CD14-positive monocyte (primary cell): ENCODE measurements at regions not wholly inside any gene's neighbourhood (a gene's known extent, or its start where the extent isn't known, plus 50 kb on each side); places are given as distances from the start of the nearest gene placed in this dataset. TPM values are rescaled to one million over a fixed set of nuclear protein-coding genes. Genes with fewer than 3 reads are reported as not detected.

Source experiments
- DNase-seq, 3 donors: peaks; one replicate each; pipeline ENCODE4 v3.0.0-alpha.2; 2011 to 2022
- H2AFZ ChIP-seq: 2 replicates; pipeline ENCODE4 v1.6.0; 2012; ENCODE audit warnings: mild to moderate bottlenecking, low read depth, low read length, inconsistent platforms; ENCODE audit not compliant: insufficient read depth, poor library complexity, severe bottlenecking
- H3K27ac ChIP-seq, 2 donors: 1 replicate in 1 of 2; 2 replicates in 1 of 2; pipeline ENCODE4 v1.5.1; 2012 to 2013; ENCODE audit warnings: low read length in 2 of 2, control low read depth in 1 of 2, inconsistent platforms in 1 of 2, low read depth in 1 of 2, mild to moderate bottlenecking in 1 of 2
- H3K27me3 ChIP-seq, 2 donors: one replicate each; pipeline versions ENCODE4 v1.6.0 to v1.6.1; 2011 to 2013; ENCODE audit warnings: low read length in 2 of 2; ENCODE audit not compliant: control insufficient read depth in 2 of 2, insufficient read depth in 2 of 2
- H3K36me3 ChIP-seq, 2 donors: replicated peaks in 1 of 2; 1 replicate in 1 of 2; 2 replicates in 1 of 2; pipeline versions ENCODE4 v1.5.1 to v1.6.1; 2012 to 2013; ENCODE audit warnings: low read length in 2 of 2, control low read depth in 1 of 2, inconsistent platforms in 1 of 2, mild to moderate bottlenecking in 1 of 2; ENCODE audit not compliant: insufficient read depth in 2 of 2, control insufficient read depth in 1 of 2
- H3K4me1 ChIP-seq, 2 donors: 1 replicate in 1 of 2; 2 replicates in 1 of 2; pipeline versions ENCODE4 v1.5.1 to v1.6.1; 2012 to 2013; ENCODE audit warnings: low read length in 2 of 2, control low read depth in 1 of 2, inconsistent platforms in 1 of 2, mild to moderate bottlenecking in 1 of 2, moderate library complexity in 1 of 2; ENCODE audit not compliant: insufficient read depth in 2 of 2, control insufficient read depth in 1 of 2
- H3K4me2 ChIP-seq: replicated peaks from 2 replicates; pipeline ENCODE3; 2012; ENCODE audit warnings: low read length, moderate library complexity, mild to moderate bottlenecking; ENCODE audit not compliant: poor library complexity, severe bottlenecking; ENCODE audit errors: extremely low read depth
- H3K4me3 ChIP-seq, 3 experiments: fragments of 200-600 bp in 1 of 3; sonication (generic) in 1 of 3; replicated peaks in 1 of 3; 1 replicate in 2 of 3; 2 replicates in 1 of 3; pipeline ENCODE4 v1.5.1; 2011 to 2013; ENCODE audit warnings: low read length in 3 of 3, mild to moderate bottlenecking in 3 of 3, control low read depth in 2 of 3, low read depth in 2 of 3, inconsistent platforms in 1 of 3, moderate library complexity in 1 of 3
- H3K79me2 ChIP-seq: 2 replicates; pipeline ENCODE4 v1.6.0; 2012; ENCODE audit warnings: mild to moderate bottlenecking, control low read depth, inconsistent platforms, low read length, moderate library complexity; ENCODE audit not compliant: insufficient read depth
- H3K9ac ChIP-seq: 2 replicates; pipeline ENCODE4 v1.6.0; 2017; ENCODE audit warnings: low read length, mild to moderate bottlenecking; ENCODE audit not compliant: insufficient read depth, poor library complexity, severe bottlenecking
- H3K9me3 ChIP-seq, 2 donors: replicated peaks in 1 of 2; 1 replicate in 1 of 2; 2 replicates in 1 of 2; pipeline versions ENCODE4 v1.5.1 to v1.6.1; 2012 to 2013; ENCODE audit warnings: low read length in 2 of 2, control low read depth in 1 of 2; ENCODE audit not compliant: control insufficient read depth in 1 of 2, insufficient read depth in 1 of 2
- H4K20me1 ChIP-seq: 2 replicates; pipeline ENCODE4 v1.6.0; 2012; ENCODE audit warnings: mild to moderate bottlenecking, low read length, control low read depth, moderate library complexity; ENCODE audit not compliant: insufficient read depth
- H3K27ac Mint-ChIP-seq, 7 donors: one replicate each; pipeline ENCODE4 v1.8.0; 2020; ENCODE audit warnings: mild to moderate bottlenecking in 7 of 7, mixed read lengths in 7 of 7, moderate library complexity in 6 of 7, inconsistent platforms in 2 of 7
- H3K27me3 Mint-ChIP-seq, 3 donors: one replicate each; pipeline ENCODE4 v1.8.0; 2021 to 2022; ENCODE audit warnings: low read depth in 3 of 3, mild to moderate bottlenecking in 3 of 3, mixed read lengths in 3 of 3, moderate library complexity in 3 of 3, inconsistent platforms in 1 of 3
- H3K36me3 Mint-ChIP-seq, 2 donors: one replicate each; pipeline ENCODE4 v1.8.0; 2020; ENCODE audit warnings: mixed read lengths in 2 of 2, inconsistent platforms in 1 of 2, mild to moderate bottlenecking in 1 of 2
- H3K4me1 Mint-ChIP-seq: one replicate; pipeline ENCODE4 v1.8.0; 2020; ENCODE audit warnings: mild to moderate bottlenecking, mixed read lengths
- H3K4me3 Mint-ChIP-seq, 2 donors: one replicate each; pipeline ENCODE4 v1.8.0; 2020; ENCODE audit warnings: mild to moderate bottlenecking in 2 of 2, mixed read lengths in 2 of 2, moderate library complexity in 1 of 2
- H3K9me3 Mint-ChIP-seq, 7 donors: one replicate each; pipeline ENCODE4 v1.8.0; 2020 to 2022; ENCODE audit warnings: mixed read lengths in 7 of 7, mild to moderate bottlenecking in 6 of 7, moderate library complexity in 6 of 7, inconsistent platforms in 2 of 7
- WGBS: methylation state at CpG from one replicate; pipeline ENCODE4 v1.1.5; 2013; ENCODE audit warnings: missing lambda C conversion rate; ENCODE audit not compliant: insufficient coverage; 5-methylcytosine and 5-hydroxymethylcytosine counted together
- intact Hi-C, 2 donors: fragments of 100-400 bp; cut with micrococcal nuclease; formaldehyde crosslinking; loops; one replicate each; pipeline versions ENCODE4 v1.15.0 to v1.15.1; 2023
- small RNA-seq: library from RNA; depleted of rRNA; stranded (forward); fragments of <200 nt; gene quantifications from one replicate; pipeline ENCODE3, GENCODE V24; 2012; ENCODE audit warnings: low read depth; ENCODE audit not compliant: insufficient read length
- TF ChIP-seq, protein P1 (sequence below): fragments of 200-600 bp; IDR thresholded peaks from one replicate; pipeline ENCODE4 v1.8.0; 2022; ENCODE audit warnings: antibody characterized with exemption, mild to moderate bottlenecking

DNA sequence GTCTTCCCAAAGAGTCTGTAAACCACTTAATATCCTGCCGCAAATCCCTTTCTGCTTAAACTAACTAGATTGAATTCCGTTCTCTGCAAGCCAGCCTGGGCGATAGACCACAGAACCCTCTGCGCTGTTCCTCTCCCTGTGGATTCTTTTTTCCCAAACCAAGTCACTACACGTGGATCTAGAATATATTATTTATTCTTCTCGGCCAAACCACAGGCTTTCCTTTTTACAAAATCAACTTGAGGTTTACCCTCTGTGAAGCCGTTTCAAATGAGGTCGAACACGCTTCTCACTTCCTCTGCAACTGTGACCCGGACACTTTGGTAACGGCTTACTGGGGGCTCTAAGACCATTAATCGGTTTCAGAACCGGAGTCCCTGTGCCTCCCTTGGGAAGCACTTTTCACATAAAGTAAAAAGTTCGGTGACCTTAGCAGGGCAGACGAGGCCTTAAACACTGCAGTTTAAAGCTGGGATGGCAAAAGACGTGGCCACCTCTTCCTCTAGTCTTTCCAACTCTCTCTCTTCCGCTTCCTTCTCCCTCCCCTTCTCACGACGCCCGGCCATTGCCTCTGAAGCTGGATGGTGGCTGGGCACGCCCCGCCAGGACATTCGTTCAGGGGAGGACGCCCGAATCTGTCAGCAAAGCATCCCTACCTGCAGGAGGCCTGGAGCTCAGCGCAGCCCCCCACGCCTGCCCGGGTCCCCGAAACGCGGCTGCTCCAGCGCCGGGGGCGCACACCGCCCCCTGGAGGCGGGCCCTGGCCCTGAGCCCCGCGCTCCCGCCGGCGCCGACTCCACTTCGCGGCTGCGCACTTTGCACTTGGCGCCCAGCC, 55.0 kb upstream of the FOXC1 start:
- H3K36me3 Mint-ChIP-seq, result no peaks in the 10 kb centered on the region
- H3K27me3 Mint-ChIP-seq, result peaks cover 3 to 13% (median 9%) of the 10 kb centered on the region in 3 donors
- Histone ChIP-seq H4K20me1 (no peaks in the 10 kb centered on the region), H3K4me1 (peaks cover 15 to 23% of the 10 kb centered on the region in 2 donors), H3K27ac (peak overlapping the region; percentile 36 to 78), H3K27me3 (no peaks in the 10 kb centered on the region), H3K9me3 (no peaks in the 10 kb centered on the region), H3K9ac (peak overlapping the region; percentile 66), H3K79me2 (no peaks in the 10 kb centered on the region), H3K36me3 (no peaks in the 10 kb centered on the region), H3K4me3 (peak overlapping the region; percentile 60 to 88 (median 85)), H3K4me2 (peak overlapping the region; percentile 79), H2AFZ (peak overlapping the region; percentile 92)
- WGBS, result 20% methylated on average over 44 of the region's 46 CpGs
- peak overlapping the region; percentile 88 to 90 for H3K4me3 Mint-ChIP-seq
- DNase-seq, result peak; percentile 33 to 53 (median 48)
- H3K27ac Mint-ChIP-seq, result peak overlapping the region; percentile 67 to 88 (median 77)
- peaks cover 20% of the 10 kb centered on the region for H3K4me1 Mint-ChIP-seq
- TF ChIP-seq, protein P1, sequence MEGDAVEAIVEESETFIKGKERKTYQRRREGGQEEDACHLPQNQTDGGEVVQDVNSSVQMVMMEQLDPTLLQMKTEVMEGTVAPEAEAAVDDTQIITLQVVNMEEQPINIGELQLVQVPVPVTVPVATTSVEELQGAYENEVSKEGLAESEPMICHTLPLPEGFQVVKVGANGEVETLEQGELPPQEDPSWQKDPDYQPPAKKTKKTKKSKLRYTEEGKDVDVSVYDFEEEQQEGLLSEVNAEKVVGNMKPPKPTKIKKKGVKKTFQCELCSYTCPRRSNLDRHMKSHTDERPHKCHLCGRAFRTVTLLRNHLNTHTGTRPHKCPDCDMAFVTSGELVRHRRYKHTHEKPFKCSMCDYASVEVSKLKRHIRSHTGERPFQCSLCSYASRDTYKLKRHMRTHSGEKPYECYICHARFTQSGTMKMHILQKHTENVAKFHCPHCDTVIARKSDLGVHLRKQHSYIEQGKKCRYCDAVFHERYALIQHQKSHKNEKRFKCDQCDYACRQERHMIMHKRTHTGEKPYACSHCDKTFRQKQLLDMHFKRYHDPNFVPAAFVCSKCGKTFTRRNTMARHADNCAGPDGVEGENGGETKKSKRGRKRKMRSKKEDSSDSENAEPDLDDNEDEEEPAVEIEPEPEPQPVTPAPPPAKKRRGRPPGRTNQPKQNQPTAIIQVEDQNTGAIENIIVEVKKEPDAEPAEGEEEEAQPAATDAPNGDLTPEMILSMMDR, result peak; percentile 98
- intact Hi-C loops, result no loop called here
- peaks cover 0 to 17% (median 4%) of the 10 kb centered on the region in 7 donors for H3K9me3 Mint-ChIP-seq

DNA sequence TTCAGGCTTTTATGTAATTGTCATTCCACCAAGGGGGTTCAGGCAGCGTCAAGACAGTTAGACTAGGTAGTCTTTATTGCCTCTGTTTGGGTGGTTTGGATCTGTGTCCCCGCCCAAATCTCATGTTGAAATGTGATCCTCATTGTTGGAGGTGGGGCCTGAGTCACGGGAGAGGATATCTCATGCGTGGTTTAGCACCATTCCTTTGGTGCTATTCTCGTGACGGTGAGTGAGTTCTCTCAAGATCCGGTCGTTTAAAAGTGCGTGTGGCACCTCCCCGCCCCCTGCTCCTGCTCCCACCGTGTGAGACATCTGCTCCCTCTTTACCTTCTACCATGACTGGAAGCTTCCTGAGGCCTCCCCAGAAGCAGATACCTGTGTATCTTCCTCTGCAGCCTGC, 51.3 kb upstream of the FOXC1 start:
- Mint-ChIP-seq H3K27ac (no peak overlapping the region), H3K27me3 (peaks cover 9 to 15% (median 11%) of the 10 kb centered on the region in 3 donors), H3K9me3 (peaks cover 0 to 20% (median 3%) of the 10 kb centered on the region in 7 donors), H3K4me3 (no peak overlapping the region), H3K36me3 (no peaks in the 10 kb centered on the region), H3K4me1 (peaks cover 20% of the 10 kb centered on the region)
- DNase-seq, result no peak
- Histone ChIP-seq H3K4me3 (no peak overlapping the region), H3K27ac (no peak overlapping the region), H3K4me1 (peaks cover 15 to 23% of the 10 kb centered on the region in 2 donors), H3K9me3 (no peaks in the 10 kb centered on the region), H3K79me2 (no peaks in the 10 kb centered on the region), H3K4me2 (no peak overlapping the region), H4K20me1 (no peaks in the 10 kb centered on the region), H3K9ac (no peak overlapping the region), H2AFZ (no peak overlapping the region), H3K27me3 (no peaks in the 10 kb centered on the region), H3K36me3 (no peaks in the 10 kb centered on the region)
- WGBS, result 92% methylated on average over 11 of the region's 11 CpGs
- TF ChIP-seq, protein P1, result no peak
- intact Hi-C loops, result no loop called here

Small RNAs in the stretch of these regions (small RNA-seq; reads per million reads assigned to genes)
- gene RN7SL352P, result not detected
